Mesothelial cell of epicardium (in vitro differentiated cells): ENCODE measurements at regions not wholly inside any gene's neighbourhood (a gene's known extent, or its start where the extent isn't known, plus 50 kb on each side); places are given as distances from the start of the nearest gene placed in this dataset.

Experiments used
- DNase-seq, 2 experiments: peaks; one replicate each; pipeline ENCODE4 v3.0.0; 2021; ENCODE audit warnings: low spot score in 2 of 2; ENCODE audit not compliant: unreplicated experiment in 2 of 2
- H3K27ac Mint-ChIP-seq: 2 replicates; pipeline ENCODE4 v1.8.0; 2021; ENCODE audit warnings: mixed read lengths
- H3K27me3 Mint-ChIP-seq: 2 replicates; pipeline ENCODE4 v1.8.0; 2021; ENCODE audit warnings: low read depth, mixed read lengths
- H3K36me3 Mint-ChIP-seq: 2 replicates; pipeline ENCODE4 v1.8.0; 2021; ENCODE audit warnings: mixed read lengths
- H3K4me1 Mint-ChIP-seq: 2 replicates; pipeline ENCODE4 v1.8.0; 2021; ENCODE audit warnings: mixed read lengths
- H3K4me3 Mint-ChIP-seq: 2 replicates; pipeline ENCODE4 v1.8.0; 2021; ENCODE audit warnings: mild to moderate bottlenecking, moderate library complexity, mixed read lengths
- H3K9me3 Mint-ChIP-seq: 2 replicates; pipeline ENCODE4 v1.8.0; 2021; ENCODE audit warnings: mixed read lengths
- TF ChIP-seq, protein P1 (sequence below): fragments of 200-600 bp; sonication (generic); IDR thresholded peaks from one replicate; pipeline ENCODE4 v1.5.0; 2021; ENCODE audit warnings: antibody characterized with exemption; ENCODE audit not compliant: unreplicated experiment

DNA sequence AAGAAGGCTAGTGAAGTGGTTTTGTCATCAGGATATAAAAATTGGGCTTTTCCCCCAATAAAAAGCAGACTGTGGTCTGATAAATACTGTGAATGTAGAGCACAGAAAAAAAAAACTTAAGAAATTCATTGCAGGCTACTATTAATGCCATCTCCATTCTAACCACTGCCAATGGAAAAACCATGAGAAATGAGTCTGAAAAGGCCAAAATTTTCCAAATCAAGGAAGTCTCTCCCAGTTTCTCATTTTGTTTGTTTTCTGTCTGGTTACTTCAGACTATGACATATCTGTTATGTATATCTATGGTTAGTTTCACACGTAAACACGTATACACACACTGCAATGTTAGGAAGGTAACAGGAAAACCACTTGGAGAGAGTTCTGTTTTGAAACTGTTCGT is 193.6 kb upstream of the TSC22D1 start:
- H3K27me3 Mint-ChIP-seq: no peaks in the 10 kb centered on the region
- H3K4me1 Mint-ChIP-seq: peaks cover 5% of the 10 kb centered on the region
- no peak for DNase-seq
- no peak overlapping the region for H3K4me3 Mint-ChIP-seq
- peaks cover 8% of the 10 kb centered on the region for H3K9me3 Mint-ChIP-seq
- no peak overlapping the region for H3K27ac Mint-ChIP-seq
- no peaks in the 10 kb centered on the region for H3K36me3 Mint-ChIP-seq
- TF ChIP-seq, protein P1, sequence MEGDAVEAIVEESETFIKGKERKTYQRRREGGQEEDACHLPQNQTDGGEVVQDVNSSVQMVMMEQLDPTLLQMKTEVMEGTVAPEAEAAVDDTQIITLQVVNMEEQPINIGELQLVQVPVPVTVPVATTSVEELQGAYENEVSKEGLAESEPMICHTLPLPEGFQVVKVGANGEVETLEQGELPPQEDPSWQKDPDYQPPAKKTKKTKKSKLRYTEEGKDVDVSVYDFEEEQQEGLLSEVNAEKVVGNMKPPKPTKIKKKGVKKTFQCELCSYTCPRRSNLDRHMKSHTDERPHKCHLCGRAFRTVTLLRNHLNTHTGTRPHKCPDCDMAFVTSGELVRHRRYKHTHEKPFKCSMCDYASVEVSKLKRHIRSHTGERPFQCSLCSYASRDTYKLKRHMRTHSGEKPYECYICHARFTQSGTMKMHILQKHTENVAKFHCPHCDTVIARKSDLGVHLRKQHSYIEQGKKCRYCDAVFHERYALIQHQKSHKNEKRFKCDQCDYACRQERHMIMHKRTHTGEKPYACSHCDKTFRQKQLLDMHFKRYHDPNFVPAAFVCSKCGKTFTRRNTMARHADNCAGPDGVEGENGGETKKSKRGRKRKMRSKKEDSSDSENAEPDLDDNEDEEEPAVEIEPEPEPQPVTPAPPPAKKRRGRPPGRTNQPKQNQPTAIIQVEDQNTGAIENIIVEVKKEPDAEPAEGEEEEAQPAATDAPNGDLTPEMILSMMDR: no peak

GRCh38 chr13:44768775-44769581 is 192.8 kb upstream of the TSC22D1 start:
- no peak overlapping the region for H3K4me3 Mint-ChIP-seq
- no peak overlapping the region for H3K27ac Mint-ChIP-seq
- H3K27me3 Mint-ChIP-seq: no peaks in the 10 kb centered on the region
- DNase-seq: no peak
- no peaks in the 10 kb centered on the region for H3K36me3 Mint-ChIP-seq
- peaks cover 11% of the 10 kb centered on the region for H3K4me1 Mint-ChIP-seq
- peaks cover under 1% of the 10 kb centered on the region for H3K9me3 Mint-ChIP-seq
- TF ChIP-seq, protein P1: no peak

- DNase-seq: no peak
- H3K4me1 Mint-ChIP-seq: peaks cover 19% of the 10 kb centered on the region
- H3K27me3 Mint-ChIP-seq: no peaks in the 10 kb centered on the region
- TF ChIP-seq, protein P1: no peak
- H3K27ac Mint-ChIP-seq: no peak overlapping the region
- H3K9me3 Mint-ChIP-seq: no peaks in the 10 kb centered on the region
- no peaks in the 10 kb centered on the region for H3K36me3 Mint-ChIP-seq
- no peak overlapping the region for H3K4me3 Mint-ChIP-seq
Measured at GRCh38 chr13:44768239-44768638, 192.1 kb upstream of the TSC22D1 start.

- Mint-ChIP-seq H3K4me3 (no peak overlapping the region), H3K4me1 (peaks cover 30% of the 10 kb centered on the region), H3K9me3 (no peaks in the 10 kb centered on the region), H3K27me3 (no peaks in the 10 kb centered on the region), H3K36me3 (no peaks in the 10 kb centered on the region), H3K27ac (no peak overlapping the region)
- no peak for DNase-seq
- TF ChIP-seq, protein P1: no peak
Measured at GRCh38 chr13:44765001-44765471, 188.9 kb upstream of the TSC22D1 start.

DNA sequence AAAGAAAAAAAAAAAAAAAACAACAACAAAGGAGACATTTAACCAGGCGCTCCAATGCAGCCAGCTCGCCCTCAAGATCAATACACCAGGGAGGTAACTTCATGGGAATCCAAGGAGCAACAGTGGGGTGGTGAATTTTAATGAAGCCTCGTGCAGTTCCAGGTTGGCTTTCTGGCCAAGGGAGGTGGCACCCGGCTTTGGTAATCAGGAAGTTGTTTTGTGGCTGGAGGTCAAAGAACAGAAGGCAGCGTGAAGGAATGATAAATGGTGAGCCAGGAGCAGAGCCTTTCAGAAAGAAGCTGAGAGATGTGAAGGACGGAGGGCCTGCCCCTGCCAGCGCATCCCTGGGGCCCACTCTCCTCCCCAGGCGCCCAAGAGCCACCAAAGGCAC is 188.2 kb upstream of the TSC22D1 start:
- no peak overlapping the region for H3K27ac Mint-ChIP-seq
- H3K4me3 Mint-ChIP-seq: no peak overlapping the region
- DNase-seq: no peak

More for the DNA sequence above, 188.2 kb upstream of the TSC22D1 start:
- Mint-ChIP-seq H3K27me3 (no peaks in the 10 kb centered on the region), H3K36me3 (no peaks in the 10 kb centered on the region), H3K4me1 (peaks cover 38% of the 10 kb centered on the region), H3K9me3 (no peaks in the 10 kb centered on the region)
- TF ChIP-seq, protein P1: no peak
